Body of pancreas (tissue), 4 donors: ENCODE measurements at regions not wholly inside any gene's neighbourhood (a gene's known extent, or its start where the extent isn't known, plus 50 kb on each side); places are given as distances from the start of the nearest gene placed in this dataset.

Source experiments
- POLR2A ChIP-seq, 3 donors: fragments of 450-650 bp; IDR thresholded peaks; one replicate each; pipeline ENCODE4 v1.6.1; 2016; ENCODE audit warnings: antibody characterized with exemption in 3 of 3, mild to moderate bottlenecking in 2 of 3
- TF ChIP-seq, protein P1 (sequence below), 7 experiments: fragments of 450-650 bp in 4 of 7; fragments of 200-600 bp in 3 of 7; sonication (generic) in 3 of 7; IDR thresholded peaks; one replicate each; pipeline ENCODE4 v1.5.1; 2016 to 2019; ENCODE audit warnings: antibody characterized with exemption in 7 of 7

GRCh38 chr10:2548071-2548470 is 519.3 kb upstream of the PFKP start:
- TF ChIP-seq, protein P1, sequence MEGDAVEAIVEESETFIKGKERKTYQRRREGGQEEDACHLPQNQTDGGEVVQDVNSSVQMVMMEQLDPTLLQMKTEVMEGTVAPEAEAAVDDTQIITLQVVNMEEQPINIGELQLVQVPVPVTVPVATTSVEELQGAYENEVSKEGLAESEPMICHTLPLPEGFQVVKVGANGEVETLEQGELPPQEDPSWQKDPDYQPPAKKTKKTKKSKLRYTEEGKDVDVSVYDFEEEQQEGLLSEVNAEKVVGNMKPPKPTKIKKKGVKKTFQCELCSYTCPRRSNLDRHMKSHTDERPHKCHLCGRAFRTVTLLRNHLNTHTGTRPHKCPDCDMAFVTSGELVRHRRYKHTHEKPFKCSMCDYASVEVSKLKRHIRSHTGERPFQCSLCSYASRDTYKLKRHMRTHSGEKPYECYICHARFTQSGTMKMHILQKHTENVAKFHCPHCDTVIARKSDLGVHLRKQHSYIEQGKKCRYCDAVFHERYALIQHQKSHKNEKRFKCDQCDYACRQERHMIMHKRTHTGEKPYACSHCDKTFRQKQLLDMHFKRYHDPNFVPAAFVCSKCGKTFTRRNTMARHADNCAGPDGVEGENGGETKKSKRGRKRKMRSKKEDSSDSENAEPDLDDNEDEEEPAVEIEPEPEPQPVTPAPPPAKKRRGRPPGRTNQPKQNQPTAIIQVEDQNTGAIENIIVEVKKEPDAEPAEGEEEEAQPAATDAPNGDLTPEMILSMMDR (IDR thresholded peaks at IDR 0.05), result no peak
- no peak for TF ChIP-seq POLR2A (IDR thresholded peaks at IDR 0.05)
